CD8-positive, alpha-beta memory T cell (primary cell): ENCODE measurements at regions not wholly inside any gene's neighbourhood (a gene's known extent, or its start where the extent isn't known, plus 50 kb on each side); places are given as distances from the start of the nearest gene placed in this dataset.

ENCODE experiments used
- CTCF ChIA-PET: fragments of 350-600 bp; sonication (Branson Sonifier 250); formaldehyde crosslinking; loops from one replicate; lab custom pipeline; 2021; ENCODE audit warnings: antibody characterized with exemption; lab: Charles Lee
- POLR2A ChIA-PET: fragments of 350-600 bp; sonication (Branson Sonifier 250); formaldehyde crosslinking; loops from one replicate; lab custom pipeline; 2021; ENCODE audit warnings: antibody characterized with exemption; lab: Charles Lee
- DNase-seq, 5 donors: peaks; one replicate each; pipeline versions ENCODE4 v3.0.0 to v3.0.0-alpha.2; 2020 to 2022; ENCODE audit warnings: mixed read lengths in 1 of 5
- H3K27ac ChIP-seq: one replicate; pipeline ENCODE4 v1.7.0; 2013; ENCODE audit warnings: low read depth, mild to moderate bottlenecking, low read length, moderate library complexity
- H3K27me3 ChIP-seq: 2 replicates; pipeline ENCODE4 v1.7.0; 2013; ENCODE audit warnings: low read length, mild to moderate bottlenecking; ENCODE audit not compliant: insufficient read depth, poor library complexity, severe bottlenecking
- H3K36me3 ChIP-seq: 2 replicates; pipeline ENCODE4 v1.7.0; 2013; ENCODE audit warnings: mild to moderate bottlenecking, low read length, moderate library complexity; ENCODE audit not compliant: insufficient read depth
- H3K4me1 ChIP-seq: 2 replicates; pipeline ENCODE4 v1.7.0; 2013; ENCODE audit warnings: mild to moderate bottlenecking, low read length, moderate library complexity; ENCODE audit not compliant: insufficient read depth
- H3K4me3 ChIP-seq: 2 replicates; pipeline ENCODE4 v1.7.0; 2013; ENCODE audit warnings: mild to moderate bottlenecking, low read length
- H3K9me3 ChIP-seq: 2 replicates; pipeline ENCODE4 v1.7.0; 2013; ENCODE audit warnings: mild to moderate bottlenecking, low read length
- H3K27ac Mint-ChIP-seq, 8 donors: one replicate each; pipeline ENCODE4 v1.8.0; 2020 to 2021; ENCODE audit warnings: mixed read lengths in 8 of 8, mild to moderate bottlenecking in 6 of 8, inconsistent platforms in 3 of 8, moderate library complexity in 3 of 8
- H3K27me3 Mint-ChIP-seq, 2 donors: one replicate each; pipeline ENCODE4 v1.8.0; 2020 to 2021; ENCODE audit warnings: mixed read lengths in 2 of 2, mild to moderate bottlenecking in 1 of 2, moderate library complexity in 1 of 2
- H3K36me3 Mint-ChIP-seq, 3 donors: one replicate each; pipeline ENCODE4 v1.8.0; 2020 to 2021; ENCODE audit warnings: mixed read lengths in 3 of 3, inconsistent platforms in 1 of 3, mild to moderate bottlenecking in 1 of 3
- H3K4me1 Mint-ChIP-seq, 3 donors: one replicate each; pipeline ENCODE4 v1.8.0; 2020 to 2021; ENCODE audit warnings: mixed read lengths in 3 of 3, inconsistent platforms in 1 of 3, mild to moderate bottlenecking in 1 of 3
- H3K4me3 Mint-ChIP-seq, 7 donors: one replicate each; pipeline ENCODE4 v1.8.0; 2020 to 2021; ENCODE audit warnings: mixed read lengths in 7 of 7, mild to moderate bottlenecking in 6 of 7, moderate library complexity in 4 of 7, inconsistent platforms in 2 of 7
- H3K9me3 Mint-ChIP-seq, 5 donors: one replicate each; pipeline ENCODE4 v1.8.0; 2020 to 2022; ENCODE audit warnings: mixed read lengths in 5 of 5, mild to moderate bottlenecking in 3 of 5, moderate library complexity in 2 of 5, inconsistent platforms in 1 of 5

DNA sequence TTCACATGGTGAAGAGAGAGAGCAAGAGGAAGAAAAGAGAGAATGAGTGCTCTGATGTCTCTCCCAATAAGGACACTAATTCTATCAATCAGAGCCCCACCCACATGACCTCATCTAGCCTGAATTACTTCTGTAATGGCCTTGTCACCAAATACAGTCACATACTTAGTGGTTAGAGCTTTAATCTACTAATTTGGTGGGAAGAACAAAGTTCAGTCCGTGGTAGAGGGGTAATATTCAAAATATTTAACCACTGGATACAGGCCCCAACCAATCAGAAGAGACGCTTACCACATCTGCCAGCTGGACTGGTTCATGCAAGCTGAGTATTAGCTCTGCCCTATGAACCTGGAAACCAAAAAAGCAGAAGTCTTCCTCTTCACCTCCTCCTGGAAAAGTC, 336.3 kb upstream of the NFE2L3 start:
- Histone ChIP-seq H3K36me3 (no peaks in the 10 kb centered on the region), H3K4me3 (no peak overlapping the region), H3K4me1 (no peaks in the 10 kb centered on the region), H3K9me3 (no peaks in the 10 kb centered on the region), H3K27me3 (no peaks in the 10 kb centered on the region), H3K27ac (no peak overlapping the region)
- Mint-ChIP-seq H3K36me3 (peaks cover 0 to 1% (median 0%) of the 10 kb centered on the region in 3 donors), H3K4me1 (no peaks in the 10 kb centered on the region), H3K27me3 (peaks cover 7 to 71% of the 10 kb centered on the region in 2 donors), H3K9me3 (peaks cover 0 to 6% (median 0%) of the 10 kb centered on the region in 5 donors), H3K4me3 (no peak overlapping the region), H3K27ac (no peak overlapping the region)
- ChIA-PET POLR2A (no interaction called here), CTCF (no interaction called here)
- no peak for DNase-seq

DNA sequence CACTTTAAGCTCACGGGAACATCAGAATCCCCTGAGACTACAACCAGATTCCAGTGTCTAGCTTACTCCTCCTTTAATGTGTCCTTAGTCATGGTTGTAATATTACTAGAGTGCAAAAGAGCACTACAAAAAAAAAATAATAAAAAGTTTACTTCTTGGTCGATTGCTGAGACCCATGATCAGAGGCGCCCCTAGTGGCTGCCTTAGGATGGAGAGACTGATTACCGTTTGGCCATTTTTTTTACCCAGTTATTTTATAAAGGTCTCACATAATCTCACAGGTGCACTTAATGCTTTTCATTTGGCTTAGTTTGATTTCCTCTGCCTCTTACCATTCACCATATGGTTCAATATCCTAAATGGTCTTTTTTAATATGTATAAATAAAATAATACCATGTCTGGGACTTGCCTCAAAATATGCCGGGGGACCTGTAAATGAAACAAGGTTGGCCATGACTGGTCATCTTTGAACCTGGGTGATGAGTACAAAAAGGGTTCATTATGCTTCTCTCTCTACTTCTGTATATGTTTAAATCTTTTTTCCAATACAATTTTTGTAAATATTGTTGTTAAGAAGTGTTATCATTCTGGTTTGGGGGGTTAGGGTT, 331.5 kb upstream of the NFE2L3 start:
- Mint-ChIP-seq H3K9me3 (peaks cover 0 to 4% (median 0%) of the 10 kb centered on the region in 5 donors), H3K4me3 (no peak overlapping the region), H3K27me3 (peaks cover 17 to 82% of the 10 kb centered on the region in 2 donors), H3K4me1 (no peaks in the 10 kb centered on the region), H3K36me3 (no peaks in the 10 kb centered on the region), H3K27ac (no peak overlapping the region)
- POLR2A ChIA-PET, result no interaction called here
- no peak for DNase-seq
- Histone ChIP-seq H3K4me1 (no peaks in the 10 kb centered on the region), H3K27me3 (no peaks in the 10 kb centered on the region), H3K4me3 (no peak overlapping the region), H3K27ac (no peak overlapping the region), H3K36me3 (no peaks in the 10 kb centered on the region), H3K9me3 (no peaks in the 10 kb centered on the region)
- CTCF ChIA-PET, result no interaction called here

GRCh38 chr7:25821225-25821624, 330.8 kb upstream of the NFE2L3 start:
- no peak overlapping the region for H3K4me3 Mint-ChIP-seq
- no peaks in the 10 kb centered on the region for H3K36me3 Mint-ChIP-seq
- Histone ChIP-seq H3K4me3 (no peak overlapping the region), H3K27me3 (no peaks in the 10 kb centered on the region), H3K9me3 (no peaks in the 10 kb centered on the region), H3K4me1 (no peaks in the 10 kb centered on the region), H3K36me3 (no peaks in the 10 kb centered on the region), H3K27ac (no peak overlapping the region)
- H3K27ac Mint-ChIP-seq, result peak overlapping the region in 1 of 8 donors; percentile 7
- H3K9me3 Mint-ChIP-seq, result peaks cover 0 to 2% (median 0%) of the 10 kb centered on the region in 5 donors
- no peaks in the 10 kb centered on the region for H3K4me1 Mint-ChIP-seq
- POLR2A ChIA-PET, result no interaction called here
- no peak for DNase-seq
- CTCF ChIA-PET, result no interaction called here
- H3K27me3 Mint-ChIP-seq, result peaks cover 20 to 82% of the 10 kb centered on the region in 2 donors

DNA sequence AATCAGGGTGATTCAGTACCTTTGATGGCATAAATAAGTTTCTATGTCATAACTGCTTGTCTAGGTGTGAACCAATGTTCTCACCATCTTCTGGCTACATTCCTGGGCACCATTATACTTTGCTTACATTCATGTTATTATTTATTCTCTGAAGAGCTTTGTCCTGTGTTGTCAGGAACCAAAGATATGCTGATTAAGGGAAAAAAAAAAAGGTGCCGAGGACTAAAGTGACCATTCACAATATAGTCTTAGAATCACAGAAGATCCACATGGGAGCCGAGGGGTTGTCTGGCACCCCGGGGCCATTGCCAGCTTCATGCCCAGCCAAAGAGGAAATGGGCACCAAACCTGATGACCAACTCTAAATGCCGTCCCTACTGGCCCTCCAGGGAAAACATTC, 329.2 kb upstream of the NFE2L3 start:
- CTCF ChIA-PET, result no interaction called here
- peaks cover 22 to 71% of the 10 kb centered on the region in 2 donors for H3K27me3 Mint-ChIP-seq
- no peaks in the 10 kb centered on the region for H3K9me3 Mint-ChIP-seq
- Histone ChIP-seq H3K36me3 (no peaks in the 10 kb centered on the region), H3K9me3 (no peaks in the 10 kb centered on the region), H3K27ac (no peak overlapping the region), H3K4me1 (no peaks in the 10 kb centered on the region), H3K27me3 (no peaks in the 10 kb centered on the region), H3K4me3 (no peak overlapping the region)
- DNase-seq, result no peak
- POLR2A ChIA-PET, result no interaction called here
- H3K27ac Mint-ChIP-seq, result no peak overlapping the region
- H3K4me1 Mint-ChIP-seq, result no peaks in the 10 kb centered on the region
- no peak overlapping the region for H3K4me3 Mint-ChIP-seq
- H3K36me3 Mint-ChIP-seq, result no peaks in the 10 kb centered on the region

GRCh38 chr7:25823571-25823970, 328.4 kb upstream of the NFE2L3 start:
- Histone ChIP-seq H3K36me3 (no peaks in the 10 kb centered on the region), H3K27me3 (no peaks in the 10 kb centered on the region), H3K9me3 (no peaks in the 10 kb centered on the region), H3K4me3 (no peak overlapping the region), H3K4me1 (no peaks in the 10 kb centered on the region), H3K27ac (no peak overlapping the region)
- no peaks in the 10 kb centered on the region for H3K36me3 Mint-ChIP-seq
- no peaks in the 10 kb centered on the region for H3K4me1 Mint-ChIP-seq
- no peak overlapping the region for H3K27ac Mint-ChIP-seq
- H3K9me3 Mint-ChIP-seq, result no peaks in the 10 kb centered on the region
- no peak overlapping the region for H3K4me3 Mint-ChIP-seq
- ChIA-PET CTCF (no interaction called here), POLR2A (no interaction called here)
- peaks cover 23 to 69% of the 10 kb centered on the region in 2 donors for H3K27me3 Mint-ChIP-seq
- no peak for DNase-seq

GRCh38 chr7:25828468-25828867, 323.5 kb upstream of the NFE2L3 start:
- H3K36me3 Mint-ChIP-seq, result no peaks in the 10 kb centered on the region
- no peaks in the 10 kb centered on the region for H3K9me3 ChIP-seq
- no peaks in the 10 kb centered on the region for H3K4me1 Mint-ChIP-seq
- H3K4me1 ChIP-seq, result no peaks in the 10 kb centered on the region
- H3K36me3 ChIP-seq, result no peaks in the 10 kb centered on the region
- H3K27me3 ChIP-seq, result no peaks in the 10 kb centered on the region
- no peak overlapping the region for H3K27ac ChIP-seq
- no peak for DNase-seq
- H3K27ac Mint-ChIP-seq, result no peak overlapping the region
- ChIA-PET POLR2A (no interaction called here), CTCF (no interaction called here)
- H3K4me3 ChIP-seq, result no peak overlapping the region
- no peak overlapping the region for H3K4me3 Mint-ChIP-seq
- H3K27me3 Mint-ChIP-seq, result peaks cover 24 to 43% of the 10 kb centered on the region in 2 donors
- H3K9me3 Mint-ChIP-seq, result no peaks in the 10 kb centered on the region

DNA sequence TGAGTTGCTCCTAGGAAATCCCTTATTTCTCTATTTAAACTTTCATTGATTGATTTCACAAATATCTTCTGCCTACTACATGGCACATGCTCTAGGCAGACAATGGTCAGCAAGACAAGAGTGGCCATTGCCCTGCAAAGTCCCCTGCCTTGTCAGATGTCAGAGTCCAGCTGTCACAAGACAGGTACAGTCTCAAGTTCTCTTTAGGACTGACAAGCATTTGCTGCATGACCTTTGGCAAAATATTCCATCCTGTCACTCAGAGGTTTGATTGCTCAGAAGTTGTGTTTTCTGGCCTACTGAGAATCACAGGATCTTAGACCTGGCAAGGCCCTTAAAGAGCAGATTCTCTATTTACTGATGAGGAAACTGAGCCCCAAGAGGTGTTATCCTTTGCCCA, 322.3 kb upstream of the NFE2L3 start:
- DNase-seq, result no peak
- H3K27me3 ChIP-seq, result no peaks in the 10 kb centered on the region
- no peak overlapping the region for H3K27ac Mint-ChIP-seq
- H3K9me3 ChIP-seq, result no peaks in the 10 kb centered on the region
- no peaks in the 10 kb centered on the region for H3K4me1 ChIP-seq
- CTCF ChIA-PET, result no interaction called here
- no peaks in the 10 kb centered on the region for H3K4me1 Mint-ChIP-seq
- no peaks in the 10 kb centered on the region for H3K36me3 Mint-ChIP-seq
- H3K9me3 Mint-ChIP-seq, result no peaks in the 10 kb centered on the region
- POLR2A ChIA-PET, result no interaction called here
- H3K4me3 ChIP-seq, result no peak overlapping the region
- no peak overlapping the region for H3K27ac ChIP-seq
- no peak overlapping the region for H3K4me3 Mint-ChIP-seq
- peaks cover 17 to 32% of the 10 kb centered on the region in 2 donors for H3K27me3 Mint-ChIP-seq
- H3K36me3 ChIP-seq, result no peaks in the 10 kb centered on the region

DNA sequence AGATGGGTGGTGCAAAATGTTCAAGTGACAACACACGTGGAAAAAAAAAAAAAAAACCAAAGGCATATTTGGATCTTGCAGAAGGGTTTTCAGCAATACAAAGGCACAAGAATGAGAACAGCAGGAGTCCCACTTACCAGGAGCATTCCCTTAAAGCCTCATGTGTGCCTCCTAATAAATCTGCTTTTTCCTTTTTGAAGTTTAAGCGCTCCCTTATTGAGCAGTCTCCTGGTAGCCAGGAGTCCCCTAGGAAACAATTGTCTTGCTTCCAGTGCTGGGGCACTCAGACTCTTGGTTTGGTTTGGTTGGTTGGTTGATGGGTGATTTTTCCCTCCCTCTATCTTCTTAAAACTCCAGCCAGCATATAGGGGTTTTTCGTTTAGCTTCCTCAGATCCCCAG, 321.8 kb upstream of the NFE2L3 start:
- CTCF ChIA-PET, result no interaction called here
- Mint-ChIP-seq H3K27me3 (peaks cover 15 to 27% of the 10 kb centered on the region in 2 donors), H3K4me3 (no peak overlapping the region), H3K4me1 (no peaks in the 10 kb centered on the region), H3K27ac (peak overlapping the region in 2 of 8 donors; percentile 7 to 70), H3K9me3 (no peaks in the 10 kb centered on the region), H3K36me3 (no peaks in the 10 kb centered on the region)
- H3K9me3 ChIP-seq, result no peaks in the 10 kb centered on the region
- H3K36me3 ChIP-seq, result no peaks in the 10 kb centered on the region
- H3K27ac ChIP-seq, result no peak overlapping the region
- POLR2A ChIA-PET, result no interaction called here
- H3K4me3 ChIP-seq, result no peak overlapping the region
- H3K27me3 ChIP-seq, result no peaks in the 10 kb centered on the region
- DNase-seq, result no peak
- no peaks in the 10 kb centered on the region for H3K4me1 ChIP-seq
